ENCODE measurements at regions not wholly inside any gene's neighbourhood (a gene's known extent, or its start where the extent isn't known, plus 50 kb on each side); places are given as distances from the start of the nearest gene placed in this dataset.

GRCh38 chr11:134634897-134635831, 223.1 kb upstream of the B3GAT1 start:
- Histone ChIP-seq H2AFZ (ENCODE audit: low read depth, low read length) (no peak overlapping the region), H4K20me1 (ENCODE audit: insufficient read depth, low read length) (no peaks in the 10 kb centered on the region), H3K79me2 (ENCODE audit: low read length) (no peaks in the 10 kb centered on the region), H3K4me2 (ENCODE audit: low read length) (no peak overlapping the region), H3K4me3 (ENCODE audit: low read length) (no peak overlapping the region), H3K9ac (ENCODE audit: low read length) (no peak overlapping the region), H3K4me1 (ENCODE audit: low read length) (peaks cover 32% of the 10 kb centered on the region), H3K27ac (ENCODE audit: low read length) (no peak overlapping the region), H3K9me3 (ENCODE audit: insufficient read depth, low read length) (no peaks in the 10 kb centered on the region), H3K27me3 (ENCODE audit: low read depth, low read length) (no peaks in the 10 kb centered on the region), H3K36me3 (replicated peaks; ENCODE audit: low read depth, low read length) (no peaks in the 10 kb centered on the region)
- TF ChIP-seq EZH2phosphoT487 (IDR thresholded peaks at IDR 0.05; ENCODE audit: low read depth) (no peak), CTCF (IDR thresholded peaks at IDR 0.05; ENCODE audit: low read depth, low read length) (peak; percentile 19; the same call in 1 of the 2 replicates)

- H3K4me2 ChIP-seq (ENCODE audit: low read length), result no peak overlapping the region
- no peaks in the 10 kb centered on the region for H4K20me1 ChIP-seq (ENCODE audit: insufficient read depth, low read length)
- peaks cover 13% of the 10 kb centered on the region for H3K4me1 ChIP-seq (ENCODE audit: low read length)
- H3K36me3 ChIP-seq (replicated peaks; ENCODE audit: low read depth, low read length), result no peaks in the 10 kb centered on the region
- H3K9me3 ChIP-seq (ENCODE audit: insufficient read depth, low read length), result no peaks in the 10 kb centered on the region
- H3K9ac ChIP-seq (ENCODE audit: low read length), result no peak overlapping the region
- TF ChIP-seq CTCF (IDR thresholded peaks at IDR 0.05; ENCODE audit: low read depth, low read length) (no peak), EZH2phosphoT487 (IDR thresholded peaks at IDR 0.05; ENCODE audit: low read depth) (no peak)
- H3K27ac ChIP-seq (ENCODE audit: low read length), result no peak overlapping the region
- 0 out of 2 replicates have a peak, but pooled peaks cover 1% of the 10 kb centered on the region for H3K27me3 ChIP-seq (ENCODE audit: low read depth, low read length)
- no peaks in the 10 kb centered on the region for H3K79me2 ChIP-seq (ENCODE audit: low read length)
- H2AFZ ChIP-seq (ENCODE audit: low read depth, low read length), result no peak overlapping the region
- no peak overlapping the region for H3K4me3 ChIP-seq (ENCODE audit: low read length)
Measured at GRCh38 chr11:134633276-134633675, 221.2 kb upstream of the B3GAT1 start.

- no peaks in the 10 kb centered on the region for H3K36me3 ChIP-seq (replicated peaks; ENCODE audit: low read depth, low read length)
- no peak overlapping the region for H3K4me3 ChIP-seq (ENCODE audit: low read length)
- H3K9me3 ChIP-seq (ENCODE audit: insufficient read depth, low read length), result no peaks in the 10 kb centered on the region
- peaks cover 8% of the 10 kb centered on the region; the same call in 1 of the 2 replicates for H3K27me3 ChIP-seq (ENCODE audit: low read depth, low read length)
- H3K27ac ChIP-seq (ENCODE audit: low read length), result no peak overlapping the region
- TF ChIP-seq CTCF (IDR thresholded peaks at IDR 0.05; ENCODE audit: low read depth, low read length) (no peak), EZH2phosphoT487 (IDR thresholded peaks at IDR 0.05; ENCODE audit: low read depth) (no peak)
- H3K4me2 ChIP-seq (ENCODE audit: low read length), result no peak overlapping the region
- no peaks in the 10 kb centered on the region for H3K79me2 ChIP-seq (ENCODE audit: low read length)
- no peak overlapping the region for H2AFZ ChIP-seq (ENCODE audit: low read depth, low read length)
- H4K20me1 ChIP-seq (ENCODE audit: insufficient read depth, low read length), result no peaks in the 10 kb centered on the region
- H3K4me1 ChIP-seq (ENCODE audit: low read length), result peaks cover 6% of the 10 kb centered on the region
- H3K9ac ChIP-seq (ENCODE audit: low read length), result no peak overlapping the region
Measured at GRCh38 chr11:134632347-134633119, 220.5 kb upstream of the B3GAT1 start.

GRCh38 chr11:134630861-134631260, 218.8 kb upstream of the B3GAT1 start:
- Histone ChIP-seq H3K9ac (ENCODE audit: low read length) (no peak overlapping the region), H3K4me2 (ENCODE audit: low read length) (no peak overlapping the region), H3K4me1 (ENCODE audit: low read length) (no peaks in the 10 kb centered on the region), H3K4me3 (ENCODE audit: low read length) (no peak overlapping the region), H3K79me2 (ENCODE audit: low read length) (no peaks in the 10 kb centered on the region), H3K36me3 (replicated peaks; ENCODE audit: low read depth, low read length) (no peaks in the 10 kb centered on the region), H3K27ac (ENCODE audit: low read length) (no peak overlapping the region), H3K9me3 (ENCODE audit: insufficient read depth, low read length) (no peaks in the 10 kb centered on the region), H3K27me3 (ENCODE audit: low read depth, low read length) (peaks cover 16% of the 10 kb centered on the region), H4K20me1 (ENCODE audit: insufficient read depth, low read length) (no peaks in the 10 kb centered on the region), H2AFZ (ENCODE audit: low read depth, low read length) (no peak overlapping the region)
- TF ChIP-seq CTCF (IDR thresholded peaks at IDR 0.05; ENCODE audit: low read depth, low read length), result no peak
- no peak for TF ChIP-seq EZH2phosphoT487 (IDR thresholded peaks at IDR 0.05; ENCODE audit: low read depth)
